Caco-2 (cell line): ENCODE measurements at regions not wholly inside any gene's neighbourhood (a gene's known extent, or its start where the extent isn't known, plus 50 kb on each side); places are given as distances from the start of the nearest gene placed in this dataset.

Source experiments
- BruUV-seq: library from RNA; stranded (reverse); fragments of 400-500 nt; replicated peaks from 2 replicates; lab custom pipeline; 2021; lab: Mats Ljungman, UMichigan
- CTCF ChIA-PET: fragments of 300-600 bp; sonication (Branson Sonifier 250); formaldehyde crosslinking; loops from one replicate; lab custom pipeline; 2022; ENCODE audit warnings: antibody characterized with exemption; lab: Charles Lee
- POLR2A ChIA-PET: fragments of 300-600 bp; sonication (Branson Sonifier 250); formaldehyde crosslinking; loops from one replicate; lab custom pipeline; 2022; ENCODE audit warnings: antibody characterized with exemption; lab: Charles Lee
- DNase-seq, 2 experiments: peaks; one replicate each; pipeline versions ENCODE4 v3.0.0 to v3.0.0-alpha.2; 2020 to 2022
- H3K27me3 ChIP-seq: replicated peaks from 2 replicates; pipeline ENCODE4 v1.6.0; 2011; ENCODE audit warnings: low read length; ENCODE audit not compliant: control insufficient read depth, insufficient read depth
- H3K36me3 ChIP-seq: 2 replicates; pipeline ENCODE4 v1.5.1; 2011; ENCODE audit warnings: low read length; ENCODE audit not compliant: control insufficient read depth, insufficient read depth
- H3K4me1 ChIP-seq: fragments of 250-450 bp; sonication (Bioruptor Pico); 2 replicates; pipeline ENCODE4 v1.5.1; 2020; ENCODE audit warnings: mild to moderate bottlenecking
- H3K4me3 ChIP-seq: 2 replicates; pipeline ENCODE4 v1.5.1; 2011; ENCODE audit warnings: low read depth, mild to moderate bottlenecking, control low read depth, low read length
- H3K9me3 ChIP-seq: fragments of 250-450 bp; sonication (Bioruptor Pico); 2 replicates; pipeline ENCODE4 v1.5.1; 2020; ENCODE audit warnings: mild to moderate bottlenecking, moderate library complexity
- H3K27ac Mint-ChIP-seq: one replicate; pipeline ENCODE4 v1.8.0; 2022; ENCODE audit warnings: mixed read lengths; ENCODE audit not compliant: unreplicated experiment
- H3K27me3 Mint-ChIP-seq: one replicate; pipeline ENCODE4 v1.8.0; 2022; ENCODE audit warnings: mixed read lengths; ENCODE audit not compliant: insufficient read depth, unreplicated experiment
- H3K36me3 Mint-ChIP-seq: one replicate; pipeline ENCODE4 v1.8.0; 2022; ENCODE audit warnings: mild to moderate bottlenecking, mixed read lengths; ENCODE audit not compliant: insufficient read depth, unreplicated experiment
- H3K4me1 Mint-ChIP-seq: one replicate; pipeline ENCODE4 v1.8.0; 2022; ENCODE audit warnings: low read depth, mixed read lengths; ENCODE audit not compliant: unreplicated experiment
- H3K4me3 Mint-ChIP-seq: one replicate; pipeline ENCODE4 v1.8.0; 2022; ENCODE audit warnings: mild to moderate bottlenecking, moderate library complexity, mixed read lengths; ENCODE audit not compliant: unreplicated experiment
- H3K9me3 Mint-ChIP-seq: one replicate; pipeline ENCODE4 v1.8.0; 2022; ENCODE audit warnings: mixed read lengths; ENCODE audit not compliant: unreplicated experiment
- intact Hi-C: fragments of 100-400 bp; cut with micrococcal nuclease; formaldehyde crosslinking; loops from one replicate; pipeline ENCODE4 v1.10.0; 2022; ENCODE audit not compliant: unreplicated experiment
- TF ChIP-seq, protein P1 (sequence below), 2 experiments: fragments of 200-600 bp in 1 of 2; IDR thresholded peaks; 1 replicate in 1 of 2; 2 replicates in 1 of 2; pipeline versions ENCODE4 v1.5.1 to v1.8.0; 2011 to 2022; ENCODE audit warnings: antibody characterized with exemption in 1 of 2, control low read depth in 1 of 2, inconsistent platforms in 1 of 2, low read depth in 1 of 2, low read length in 1 of 2, mild to moderate bottlenecking in 1 of 2, moderate library complexity in 1 of 2; ENCODE audit not compliant: insufficient read depth in 1 of 2, severe bottlenecking in 1 of 2, unreplicated experiment in 1 of 2

DNA sequence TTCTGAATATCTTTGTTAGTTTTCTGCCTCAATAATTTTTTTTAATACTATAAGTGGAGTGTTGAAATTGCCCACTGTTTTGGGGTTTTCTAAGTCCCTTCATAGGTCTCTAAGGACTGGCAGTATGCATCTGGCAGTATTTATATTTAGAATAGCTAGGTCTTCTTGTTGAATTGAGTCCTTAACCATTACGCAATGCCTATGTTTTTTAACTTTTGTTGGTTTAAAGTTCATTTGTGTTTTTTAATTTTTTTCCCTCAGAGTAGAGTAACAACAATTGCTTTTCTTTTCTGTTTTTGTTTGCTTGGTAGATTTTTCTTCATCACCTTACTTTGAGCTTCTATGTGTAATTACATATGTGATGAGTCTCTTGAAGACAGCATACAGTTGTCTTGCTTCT is 375.9 kb upstream of the EYS start:
- H3K4me3 ChIP-seq, result no peak overlapping the region
- H3K4me1 ChIP-seq, result no peaks in the 10 kb centered on the region
- TF ChIP-seq, protein P1, sequence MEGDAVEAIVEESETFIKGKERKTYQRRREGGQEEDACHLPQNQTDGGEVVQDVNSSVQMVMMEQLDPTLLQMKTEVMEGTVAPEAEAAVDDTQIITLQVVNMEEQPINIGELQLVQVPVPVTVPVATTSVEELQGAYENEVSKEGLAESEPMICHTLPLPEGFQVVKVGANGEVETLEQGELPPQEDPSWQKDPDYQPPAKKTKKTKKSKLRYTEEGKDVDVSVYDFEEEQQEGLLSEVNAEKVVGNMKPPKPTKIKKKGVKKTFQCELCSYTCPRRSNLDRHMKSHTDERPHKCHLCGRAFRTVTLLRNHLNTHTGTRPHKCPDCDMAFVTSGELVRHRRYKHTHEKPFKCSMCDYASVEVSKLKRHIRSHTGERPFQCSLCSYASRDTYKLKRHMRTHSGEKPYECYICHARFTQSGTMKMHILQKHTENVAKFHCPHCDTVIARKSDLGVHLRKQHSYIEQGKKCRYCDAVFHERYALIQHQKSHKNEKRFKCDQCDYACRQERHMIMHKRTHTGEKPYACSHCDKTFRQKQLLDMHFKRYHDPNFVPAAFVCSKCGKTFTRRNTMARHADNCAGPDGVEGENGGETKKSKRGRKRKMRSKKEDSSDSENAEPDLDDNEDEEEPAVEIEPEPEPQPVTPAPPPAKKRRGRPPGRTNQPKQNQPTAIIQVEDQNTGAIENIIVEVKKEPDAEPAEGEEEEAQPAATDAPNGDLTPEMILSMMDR (IDR thresholded peaks at IDR 0.05; ENCODE audit: insufficient read depth in 1 of 2, low read depth in 1 of 2, low read length in 1 of 2, severe bottlenecking in 1 of 2, unreplicated experiment in 1 of 2), result no peak
- BruUV-seq, result no TSS peak
- CTCF ChIA-PET, result no interaction called here
- Mint-ChIP-seq H3K4me1 (no peaks in the 10 kb centered on the region), H3K27ac (no peak overlapping the region), H3K9me3 (peaks cover 32% of the 10 kb centered on the region), H3K4me3 (no peak overlapping the region), H3K36me3 (no peaks in the 10 kb centered on the region), H3K27me3 (no peaks in the 10 kb centered on the region)
- H3K36me3 ChIP-seq, result no peaks in the 10 kb centered on the region
- intact Hi-C loops, result no loop called here
- POLR2A ChIA-PET, result no interaction called here
- no peaks in the 10 kb centered on the region for H3K27me3 ChIP-seq
- no peaks in the 10 kb centered on the region for H3K9me3 ChIP-seq
- DNase-seq, result no peak

DNA sequence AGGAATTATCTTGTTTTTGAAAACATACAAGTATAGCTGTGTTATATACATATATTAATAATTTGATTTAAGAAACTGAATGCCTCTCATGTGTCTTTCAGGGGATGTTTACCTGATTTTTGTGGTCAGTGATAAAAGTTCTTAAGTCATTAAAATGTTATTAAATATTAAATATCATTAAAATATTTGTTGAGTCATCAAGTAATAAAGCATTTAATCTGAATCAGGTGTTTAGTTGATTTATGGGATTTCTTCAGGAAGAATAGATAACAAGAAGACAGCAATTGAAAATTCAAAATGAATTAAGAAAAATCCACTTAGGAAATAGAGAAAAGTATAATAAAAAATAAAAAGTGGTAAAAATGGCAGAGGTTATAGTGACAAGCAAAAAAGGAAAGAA is 361.9 kb upstream of the EYS start:
- POLR2A ChIA-PET, result no interaction called here
- Histone ChIP-seq H3K27me3 (no peaks in the 10 kb centered on the region), H3K36me3 (no peaks in the 10 kb centered on the region), H3K4me1 (no peaks in the 10 kb centered on the region), H3K9me3 (no peaks in the 10 kb centered on the region), H3K4me3 (no peak overlapping the region)
- DNase-seq, result no peak
- H3K27me3 Mint-ChIP-seq, result no peaks in the 10 kb centered on the region
- intact Hi-C loops, result no loop called here
- no TSS peak for BruUV-seq
- no peaks in the 10 kb centered on the region for H3K36me3 Mint-ChIP-seq
- H3K9me3 Mint-ChIP-seq, result peaks cover 9% of the 10 kb centered on the region
- no peaks in the 10 kb centered on the region for H3K4me1 Mint-ChIP-seq
- CTCF ChIA-PET, result no interaction called here
- H3K4me3 Mint-ChIP-seq, result no peak overlapping the region
- no peak overlapping the region for H3K27ac Mint-ChIP-seq
- TF ChIP-seq, protein P1 (IDR thresholded peaks at IDR 0.05; ENCODE audit: insufficient read depth in 1 of 2, low read depth in 1 of 2, low read length in 1 of 2, severe bottlenecking in 1 of 2, unreplicated experiment in 1 of 2), result no peak

DNA sequence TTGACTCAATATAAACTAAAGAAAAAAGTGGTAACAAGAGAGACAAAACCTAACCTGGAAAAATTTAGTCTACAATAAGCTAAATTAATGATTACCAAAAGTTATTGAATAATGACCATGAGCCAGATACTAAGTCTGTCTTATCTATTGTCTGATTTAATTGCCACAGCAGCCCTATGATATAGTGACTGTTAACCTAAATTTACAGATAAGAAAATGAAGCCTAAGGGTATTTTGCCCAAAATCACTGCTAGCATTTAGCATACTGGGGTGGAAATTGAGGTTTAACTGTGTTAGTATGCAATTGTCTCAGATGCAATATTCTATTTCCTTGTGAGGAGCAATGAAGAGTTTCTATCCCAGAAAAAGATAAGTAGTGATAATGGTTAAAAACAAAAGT is 361.0 kb upstream of the EYS start:
- peaks cover 9% of the 10 kb centered on the region for H3K9me3 Mint-ChIP-seq
- POLR2A ChIA-PET, result no interaction called here

More for the DNA sequence above, 361.0 kb upstream of the EYS start:
- BruUV-seq, result no TSS peak
- Mint-ChIP-seq H3K4me1 (no peaks in the 10 kb centered on the region), H3K27ac (no peak overlapping the region), H3K4me3 (no peak overlapping the region), H3K36me3 (no peaks in the 10 kb centered on the region), H3K27me3 (no peaks in the 10 kb centered on the region)
- no peaks in the 10 kb centered on the region for H3K36me3 ChIP-seq
- H3K9me3 ChIP-seq, result no peaks in the 10 kb centered on the region
- H3K4me1 ChIP-seq, result no peaks in the 10 kb centered on the region
- TF ChIP-seq, protein P1 (IDR thresholded peaks at IDR 0.05; ENCODE audit: insufficient read depth in 1 of 2, low read depth in 1 of 2, low read length in 1 of 2, severe bottlenecking in 1 of 2, unreplicated experiment in 1 of 2), result no peak
- CTCF ChIA-PET, result no interaction called here
- no peaks in the 10 kb centered on the region for H3K27me3 ChIP-seq
- H3K4me3 ChIP-seq, result no peak overlapping the region
- no peak for DNase-seq
- intact Hi-C loops, result no loop called here
